HG02623 (cell line): ENCODE measurements at regions not wholly inside any gene's neighbourhood (a gene's known extent, or its start where the extent isn't known, plus 50 kb on each side); places are given as distances from the start of the nearest gene placed in this dataset.
"Not testable (repeated sequence)": the region's sequence is repeated elsewhere in the genome, so short reads cannot be mapped to it uniquely, and the experiment has no call there.

Source experiments
- ATAC-seq: cut with Tn5 transposase; IDR thresholded peaks from one replicate; pipeline ENCODE4 v1.9.1; 2021; ENCODE audit warnings: moderate library complexity; ENCODE audit not compliant: unreplicated experiment

GRCh38 chr11:98720951-98721350 lies 299.8 kb upstream of the CNTN5 start:
- no peak for ATAC-seq

GRCh38 chr11:98725471-98725870 lies 295.3 kb upstream of the CNTN5 start:
- no peak for ATAC-seq

- no peak for ATAC-seq
Measured at GRCh38 chr11:98728421-98728820, 292.3 kb upstream of the CNTN5 start.

GRCh38 chr11:98729118-98729517 lies 291.6 kb upstream of the CNTN5 start:
- ATAC-seq, result no peak

- ATAC-seq, result no peak
Measured at GRCh38 chr11:98732947-98733346, 287.8 kb upstream of the CNTN5 start.

- ATAC-seq, result not testable (repeated sequence)
Measured at GRCh38 chr11:98733378-98733777, 287.4 kb upstream of the CNTN5 start.

GRCh38 chr11:98734686-98735085 lies 286.1 kb upstream of the CNTN5 start:
- no peak for ATAC-seq

- ATAC-seq, result no peak
Measured at GRCh38 chr11:98736833-98737232, 283.9 kb upstream of the CNTN5 start.

GRCh38 chr11:98740321-98740720 lies 280.4 kb upstream of the CNTN5 start:
- no peak for ATAC-seq

- ATAC-seq, result not testable (repeated sequence)
Measured at GRCh38 chr11:98763446-98763845, 257.3 kb upstream of the CNTN5 start.

- no peak for ATAC-seq
Measured at GRCh38 chr11:98766903-98767302, 253.8 kb upstream of the CNTN5 start.

GRCh38 chr11:98770046-98770445 lies 250.7 kb upstream of the CNTN5 start:
- ATAC-seq, result not testable (repeated sequence)

GRCh38 chr11:98771791-98772190 lies 249.0 kb upstream of the CNTN5 start:
- ATAC-seq, result no peak

- ATAC-seq, result no peak
Measured at GRCh38 chr11:98772893-98773292, 247.9 kb upstream of the CNTN5 start.

GRCh38 chr11:98793276-98793675 lies 227.5 kb upstream of the CNTN5 start:
- ATAC-seq, result no peak

- no peak for ATAC-seq
Measured at GRCh38 chr11:98798333-98798732, 222.4 kb upstream of the CNTN5 start.

- ATAC-seq, result no peak
Measured at GRCh38 chr11:98800696-98801095, 220.1 kb upstream of the CNTN5 start.

- no peak for ATAC-seq
Measured at GRCh38 chr11:98828986-98829708, 191.6 kb upstream of the CNTN5 start.

- ATAC-seq, result no peak
Measured at GRCh38 chr11:98829971-98830370, 190.8 kb upstream of the CNTN5 start.

- no peak for ATAC-seq
Measured at GRCh38 chr11:98834776-98835175, 186.0 kb upstream of the CNTN5 start.

- no peak for ATAC-seq
Measured at GRCh38 chr11:98835335-98835734, 185.4 kb upstream of the CNTN5 start.

- no peak for ATAC-seq
Measured at GRCh38 chr11:98836156-98836555, 184.6 kb upstream of the CNTN5 start.

- ATAC-seq, result no peak
Measured at GRCh38 chr11:98842187-98842586, 178.6 kb upstream of the CNTN5 start.
